Sigmoid colon (tissue), 4 donors: ENCODE measurements at regions not wholly inside any gene's neighbourhood (a gene's known extent, or its start where the extent isn't known, plus 50 kb on each side); places are given as distances from the start of the nearest gene placed in this dataset.

Experiments
- CTCF ChIP-seq, 4 experiments: fragments of 450-650 bp in 3 of 4; fragments of 200-600 bp in 1 of 4; IDR thresholded peaks; one replicate each; pipeline ENCODE4 v1.5.1; 2016 to 2019; ENCODE audit warnings: antibody characterized with exemption in 4 of 4, mild to moderate bottlenecking in 3 of 4, moderate library complexity in 2 of 4
- EP300 ChIP-seq, 4 donors: sonication (generic); formaldehyde crosslinking; IDR thresholded peaks; one replicate each; pipeline ENCODE4 v1.6.1; 2017; ENCODE audit warnings: antibody characterized with exemption in 4 of 4
- POLR2A ChIP-seq, 2 donors: fragments of 450-650 bp; IDR thresholded peaks; one replicate each; pipeline ENCODE4 v1.6.1; 2016; ENCODE audit warnings: antibody characterized with exemption in 2 of 2, mild to moderate bottlenecking in 2 of 2, moderate library complexity in 2 of 2

- TF ChIP-seq CTCF (IDR thresholded peaks at IDR 0.05), result no peak
- TF ChIP-seq EP300 (IDR thresholded peaks at IDR 0.05), result no peak
- TF ChIP-seq POLR2A (IDR thresholded peaks at IDR 0.05), result no peak
Measured at GRCh38 chr18:14944838-14945237, 196.9 kb downstream of the ANKRD30B start.
